ENCODE measurements at regions not wholly inside any gene's neighbourhood (a gene's known extent, or its start where the extent isn't known, plus 50 kb on each side); places are given as distances from the start of the nearest gene placed in this dataset.
"Not testable (repeated sequence)": the region's sequence is repeated elsewhere in the genome, so short reads cannot be mapped to it uniquely, and the experiment has no call there.

DNA sequence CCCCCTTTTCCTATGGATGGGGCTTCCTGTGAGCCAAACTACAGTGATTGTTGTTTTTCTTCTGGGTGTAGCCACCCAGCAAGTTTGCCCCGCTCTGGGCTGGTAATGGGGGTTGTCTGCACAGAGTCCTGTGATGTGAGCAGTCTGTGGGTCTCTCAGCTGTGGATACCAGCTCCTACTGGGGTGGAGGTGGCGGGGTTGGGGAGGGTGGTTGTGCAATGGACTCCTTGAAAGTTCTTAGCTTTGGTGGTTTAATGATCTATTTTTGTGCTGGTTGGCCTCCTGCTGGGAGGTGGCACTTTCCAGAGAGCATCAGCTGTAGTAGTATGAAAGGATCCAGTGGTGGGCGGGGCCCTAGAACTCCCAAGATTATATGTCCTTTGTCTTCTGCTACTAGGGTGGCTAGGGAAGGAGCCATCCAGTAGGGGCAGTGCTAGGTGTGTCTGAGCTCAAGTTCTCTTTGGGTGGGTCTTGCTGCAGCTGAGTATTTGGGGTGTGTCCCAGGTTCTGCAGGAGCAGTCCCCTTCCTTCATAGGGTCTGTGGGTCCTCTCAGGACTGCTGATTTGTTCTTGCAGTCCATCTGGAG, 275.6 kb upstream of the PAPPA start:
- DNase-seq (ENCODE audit: low read depth) = no peak

DNA sequence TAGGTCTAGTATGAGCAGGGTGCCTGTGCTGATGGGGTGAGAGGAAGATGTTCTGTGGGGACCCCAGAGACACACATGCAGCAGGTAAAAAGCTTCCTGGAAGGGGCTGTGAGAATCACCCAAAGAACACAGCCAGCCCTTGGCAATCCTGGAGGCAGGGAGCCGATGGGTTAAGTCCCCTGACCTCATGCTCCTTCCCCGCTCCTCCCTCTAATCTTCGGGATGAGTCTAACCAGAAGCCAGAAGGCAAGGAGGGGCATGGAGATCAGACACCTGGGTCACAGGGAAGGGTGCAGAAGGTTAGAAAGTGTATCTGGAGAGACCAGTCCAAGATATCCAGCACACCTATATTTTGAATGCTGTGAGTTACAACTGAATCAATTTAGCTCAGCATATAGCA, 274.1 kb upstream of the PAPPA start:
- no peak for DNase-seq (ENCODE audit: low read depth)

DNA sequence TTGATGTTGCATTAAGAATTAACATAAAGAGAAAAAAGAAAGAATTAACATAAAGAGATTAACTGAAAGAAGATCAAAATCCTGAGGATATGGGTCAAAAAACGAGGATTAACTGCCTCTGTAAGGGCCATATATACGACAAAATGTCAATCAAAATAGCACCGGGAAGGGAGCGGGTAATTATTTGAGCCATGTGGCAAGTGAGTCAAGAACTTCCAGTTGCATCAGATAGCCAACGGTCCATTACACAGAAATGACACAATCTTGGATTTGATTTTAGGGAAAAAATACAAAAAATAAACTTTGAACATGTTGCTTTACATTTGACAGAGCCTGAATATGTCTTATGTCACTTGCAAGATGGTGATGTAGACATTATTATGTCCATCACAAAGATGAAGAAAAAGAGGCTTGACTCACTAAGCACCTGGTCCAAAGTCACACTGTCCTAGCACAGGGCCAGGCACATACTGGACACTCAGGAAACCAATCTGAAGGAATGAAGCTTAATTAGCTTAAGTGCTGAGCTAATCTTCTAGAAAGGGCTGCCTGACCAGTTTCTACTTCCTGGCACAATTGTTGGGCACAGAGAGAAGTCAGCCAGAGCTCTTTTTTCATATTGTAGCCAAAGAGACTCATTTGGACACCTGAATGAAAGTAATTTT, 273.2 kb upstream of the PAPPA start:
- no peak for DNase-seq (ENCODE audit: low read depth)

DNA sequence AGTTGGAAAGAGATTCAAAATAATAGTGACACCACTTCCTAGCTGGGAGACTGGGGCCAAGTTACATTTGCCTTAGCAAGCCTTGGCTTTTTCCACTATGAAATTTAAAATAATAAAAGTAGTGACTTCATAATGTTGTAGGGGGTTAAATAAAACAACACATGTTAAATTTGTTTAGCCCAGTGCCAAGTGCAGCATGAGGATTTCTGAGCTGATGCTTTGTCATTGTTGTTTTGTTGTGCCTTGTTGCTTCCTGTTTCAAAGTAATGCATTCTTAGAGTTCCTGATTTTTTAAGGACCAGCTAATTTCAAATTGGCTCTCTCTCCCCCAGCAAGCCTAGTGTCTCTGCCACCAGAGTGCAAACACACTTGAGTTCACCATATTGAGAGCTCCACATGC, 270.7 kb upstream of the PAPPA start:
- peak; percentile 43 for DNase-seq (ENCODE audit: low read depth)

DNA sequence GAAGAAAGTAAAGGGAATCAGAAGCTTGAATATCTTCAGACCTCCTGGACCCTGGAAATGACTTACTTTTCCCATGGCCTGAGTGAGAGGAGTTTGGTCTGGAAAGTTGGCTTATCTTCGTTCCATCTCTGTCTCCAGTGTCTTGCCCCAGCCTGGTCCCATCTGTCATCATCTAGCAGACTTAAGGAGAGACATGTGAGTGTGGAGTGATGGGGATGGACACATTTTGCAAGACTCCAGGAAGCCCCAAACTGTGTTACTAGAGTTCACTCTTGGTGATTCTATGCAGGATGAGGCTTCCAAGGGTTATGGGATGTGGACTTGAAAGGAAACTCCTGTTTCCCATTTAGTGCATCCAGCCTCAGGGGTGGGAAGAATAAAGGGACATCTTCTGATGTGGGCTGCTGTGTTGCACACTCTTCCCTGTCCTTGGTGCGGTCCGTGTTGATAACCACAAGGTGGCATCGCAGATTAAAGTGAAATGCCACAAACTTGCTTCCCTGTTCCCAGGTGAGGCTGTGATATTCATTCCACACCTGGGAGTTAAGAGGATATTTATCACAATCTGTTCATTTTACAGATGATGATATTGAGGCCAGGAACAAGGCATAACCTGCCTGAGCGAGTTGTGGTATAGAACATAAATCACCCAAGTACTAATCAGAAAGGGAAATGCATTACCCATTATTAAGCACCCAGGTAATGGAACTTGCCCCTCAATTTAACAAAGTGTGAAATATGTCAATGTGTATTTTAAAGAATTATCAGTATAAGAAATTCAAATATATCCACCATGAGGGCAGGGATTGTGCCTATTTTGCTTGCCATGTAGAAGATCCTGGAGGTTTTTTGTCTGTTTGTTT, 269.9 kb upstream of the PAPPA start:
- DNase-seq (ENCODE audit: low read depth) = peak; percentile 64

DNA sequence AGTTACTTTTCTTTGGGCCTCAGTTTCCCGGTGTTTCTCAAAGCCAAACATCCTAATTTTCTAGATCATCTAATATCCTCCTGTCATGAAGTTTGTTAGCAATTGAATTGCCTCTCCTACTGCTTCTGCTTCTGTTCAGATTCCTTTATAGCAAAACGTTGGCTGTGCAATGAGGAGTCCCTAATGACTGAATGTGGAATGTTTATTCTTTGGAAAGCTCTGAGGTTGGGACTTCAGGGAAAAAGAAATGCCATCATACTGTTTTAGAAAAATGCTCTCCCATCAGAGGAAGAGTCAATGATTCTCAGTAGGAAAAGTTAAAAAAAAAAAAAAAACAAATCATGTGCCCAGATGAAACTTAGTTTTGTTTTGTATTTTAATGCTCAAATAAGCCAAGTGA, 268.7 kb upstream of the PAPPA start:
- DNase-seq (ENCODE audit: low read depth) = no peak

DNA sequence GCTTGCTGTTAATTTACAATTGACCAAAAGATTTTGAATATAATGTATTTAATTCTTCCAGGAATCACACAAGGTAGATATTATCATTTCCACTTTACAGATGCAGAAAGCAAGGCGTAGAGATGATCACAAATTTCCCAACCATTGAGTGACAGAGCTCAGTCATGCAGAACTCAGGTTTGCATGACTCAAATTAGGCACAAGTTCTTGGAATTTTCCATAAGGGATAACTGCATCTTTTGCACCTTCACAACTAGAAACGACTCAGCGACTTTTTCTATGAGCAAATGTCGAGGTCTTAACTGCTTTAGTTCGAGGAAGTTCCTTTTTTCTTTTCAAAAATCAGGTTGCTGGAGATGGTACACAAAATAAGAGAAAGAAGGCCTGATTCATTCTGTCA, 265.5 kb upstream of the PAPPA start:
- no peak for DNase-seq (ENCODE audit: low read depth)

DNA sequence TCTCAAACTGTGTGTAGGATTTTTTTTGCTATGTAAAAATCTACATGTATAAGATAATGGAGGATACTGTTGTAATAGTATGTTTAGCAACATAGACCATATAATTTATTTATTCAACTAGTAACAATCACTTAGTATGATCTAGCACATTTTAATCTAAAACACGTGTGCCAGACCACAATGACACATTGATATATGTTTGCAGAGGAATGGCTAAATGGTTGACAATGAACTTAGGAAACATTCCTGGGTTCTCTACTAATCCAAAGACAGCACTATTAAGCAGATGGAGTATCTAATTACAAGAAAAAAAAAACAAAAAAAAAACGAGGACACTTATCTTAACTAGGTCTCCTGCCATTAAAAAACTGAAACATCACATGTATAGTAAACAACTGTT, 261.7 kb upstream of the PAPPA start:
- DNase-seq (ENCODE audit: low read depth) = peak; percentile 77

DNA sequence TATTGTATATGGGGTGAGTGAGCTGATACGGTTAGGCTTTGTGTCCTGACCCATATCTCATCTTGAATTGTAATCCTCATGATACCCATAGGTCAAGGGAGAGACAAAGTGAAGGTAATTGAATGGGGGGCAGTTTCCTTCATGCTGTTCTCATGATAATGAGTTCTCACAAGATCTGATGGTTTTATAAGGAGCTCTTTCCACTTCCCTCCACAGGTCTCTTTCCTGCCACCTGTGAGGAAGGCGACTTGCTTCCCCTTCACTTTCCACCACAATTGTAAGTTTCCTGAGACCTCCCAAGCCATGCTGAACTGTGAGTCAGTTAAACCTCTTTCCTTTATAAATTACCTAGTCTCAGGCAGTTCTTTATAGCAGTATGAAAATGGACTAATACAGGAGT, 255.1 kb upstream of the PAPPA start:
- DNase-seq (ENCODE audit: low read depth) = not testable (repeated sequence)

DNA sequence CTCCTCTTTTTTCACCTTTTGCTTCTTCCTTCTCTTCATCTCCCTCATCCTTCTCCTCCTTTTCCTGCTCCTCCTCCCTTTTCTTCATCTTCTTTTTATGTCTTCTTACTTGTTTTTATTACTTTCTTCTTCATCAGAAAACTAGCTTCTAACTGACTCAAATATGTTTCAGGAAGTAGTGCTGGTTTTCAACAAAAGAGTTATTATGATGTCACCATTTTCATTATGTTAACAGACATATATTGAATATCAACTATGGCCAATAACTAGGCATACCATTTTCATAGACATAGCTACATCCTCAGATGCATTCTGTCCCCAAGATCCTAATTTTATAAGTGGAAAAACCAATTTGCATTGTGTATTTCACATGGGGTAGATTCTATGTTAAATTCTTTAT, 252.9 kb upstream of the PAPPA start:
- DNase-seq (ENCODE audit: low read depth) = no peak

DNA sequence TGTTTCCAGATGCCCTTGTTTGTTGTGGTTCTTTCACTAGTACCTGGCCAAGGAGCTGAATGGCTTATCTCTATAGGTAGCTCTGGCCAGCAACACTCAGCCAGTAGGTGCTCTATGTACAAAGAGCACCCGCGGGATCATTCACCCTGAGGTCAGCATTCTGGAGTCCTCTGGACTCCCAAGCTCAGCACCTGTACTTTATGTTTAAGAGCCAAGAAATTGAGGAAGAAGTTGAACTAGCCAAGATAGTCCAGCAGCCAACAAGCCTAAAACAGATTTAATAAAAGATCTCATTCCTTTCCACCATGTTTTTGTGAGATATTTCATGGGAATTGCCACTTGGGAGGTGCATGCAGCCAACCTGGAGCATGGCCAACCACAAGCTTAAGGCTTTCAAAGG, 242.6 kb upstream of the PAPPA start:
- DNase-seq (ENCODE audit: low read depth) = no peak

DNA sequence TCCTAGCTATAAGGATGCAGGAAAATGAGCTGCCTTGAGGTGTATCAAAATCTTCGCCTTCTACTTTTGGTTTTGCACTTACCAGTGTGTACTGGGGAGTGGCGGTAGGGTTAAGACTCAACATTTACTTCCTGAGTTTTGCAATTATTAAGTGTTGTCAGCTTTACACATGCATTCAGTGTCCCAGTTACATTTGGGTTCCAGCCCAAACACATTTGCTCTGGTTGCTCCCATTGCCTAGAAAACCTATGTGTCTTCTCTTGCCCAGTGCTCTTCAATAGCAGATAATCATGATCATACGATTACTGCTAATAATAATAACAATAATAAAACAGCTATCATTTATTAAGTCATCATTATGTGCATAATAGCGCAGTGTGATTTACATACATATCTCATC, 241.5 kb upstream of the PAPPA start:
- no peak for DNase-seq (ENCODE audit: low read depth)

DNA sequence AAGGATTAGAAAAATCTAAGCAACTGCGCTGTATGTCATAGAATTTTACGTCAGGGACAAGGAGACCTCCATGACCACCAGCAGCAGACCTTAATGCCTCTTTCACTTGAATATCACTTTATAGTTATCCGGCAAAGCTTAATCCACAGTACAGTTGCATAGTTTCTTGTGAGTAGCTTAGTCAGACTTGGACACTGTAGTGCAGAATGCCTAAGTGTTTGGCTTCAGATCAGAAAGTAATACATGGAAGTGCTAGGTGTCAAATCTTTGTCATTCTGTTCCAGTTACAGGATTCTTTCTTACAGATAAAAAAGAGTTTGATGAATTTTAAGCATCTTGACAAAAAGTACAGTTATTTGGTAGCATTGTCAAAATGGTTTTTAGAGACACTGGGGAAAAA, 239.9 kb upstream of the PAPPA start:
- no peak for DNase-seq (ENCODE audit: low read depth)

DNA sequence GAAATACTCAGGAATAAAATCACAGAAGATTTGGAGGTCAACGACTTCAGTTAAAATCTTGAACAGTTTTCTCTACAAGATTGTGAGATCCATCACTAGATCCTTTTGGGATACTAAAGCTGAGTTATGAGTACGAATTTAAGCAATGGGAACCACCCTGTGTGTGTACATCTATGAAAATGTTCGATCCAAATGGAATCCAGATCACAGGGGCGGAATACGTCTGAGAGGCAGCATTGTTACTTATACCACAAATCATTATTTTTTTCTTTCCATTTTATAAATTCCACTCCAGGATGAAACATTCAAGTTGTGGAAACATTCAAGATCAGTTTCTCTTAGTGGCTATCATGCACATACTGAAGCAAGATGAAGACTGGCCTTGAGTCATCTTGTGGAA, 239.3 kb upstream of the PAPPA start:
- DNase-seq (ENCODE audit: low read depth) = no peak

DNA sequence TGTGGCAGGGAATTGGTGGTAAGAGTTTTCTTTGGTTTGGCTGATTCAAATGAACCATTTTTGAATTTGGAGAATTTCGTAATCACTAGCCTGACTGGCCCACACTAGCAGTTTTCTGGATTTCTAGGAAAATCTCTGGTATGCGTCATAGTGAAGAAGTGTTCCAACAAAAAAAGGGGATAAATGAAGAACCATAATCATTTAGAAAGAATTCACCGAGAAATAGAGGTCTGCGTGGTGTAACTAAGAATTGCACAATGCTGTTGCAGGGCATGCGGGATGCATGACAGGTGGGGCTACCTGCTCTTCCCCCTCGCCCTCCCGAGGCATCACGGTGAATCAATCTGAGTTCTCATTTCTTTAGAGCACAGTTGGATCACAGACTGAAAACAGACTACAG, 232.3 kb upstream of the PAPPA start:
- DNase-seq (ENCODE audit: low read depth) = peak; percentile 31

DNA sequence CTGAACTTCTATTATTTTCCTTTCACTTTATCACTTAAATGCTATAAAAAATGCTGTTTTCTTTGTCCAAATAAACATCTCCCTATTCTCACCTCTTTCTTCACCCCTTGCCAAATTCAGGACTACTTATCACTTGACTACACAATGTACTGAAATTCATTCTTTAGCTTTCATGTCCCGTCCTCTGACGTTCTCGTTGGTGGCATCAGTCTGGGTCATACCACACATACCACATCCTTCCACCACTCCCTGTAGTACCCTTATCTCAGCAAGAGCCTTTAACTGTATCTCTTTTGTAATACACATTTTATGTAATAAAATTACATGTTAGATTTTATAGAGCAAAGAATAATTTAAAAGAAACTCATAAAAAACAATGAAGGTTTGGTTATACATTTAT, 231.1 kb upstream of the PAPPA start:
- no peak for DNase-seq (ENCODE audit: low read depth)

DNA sequence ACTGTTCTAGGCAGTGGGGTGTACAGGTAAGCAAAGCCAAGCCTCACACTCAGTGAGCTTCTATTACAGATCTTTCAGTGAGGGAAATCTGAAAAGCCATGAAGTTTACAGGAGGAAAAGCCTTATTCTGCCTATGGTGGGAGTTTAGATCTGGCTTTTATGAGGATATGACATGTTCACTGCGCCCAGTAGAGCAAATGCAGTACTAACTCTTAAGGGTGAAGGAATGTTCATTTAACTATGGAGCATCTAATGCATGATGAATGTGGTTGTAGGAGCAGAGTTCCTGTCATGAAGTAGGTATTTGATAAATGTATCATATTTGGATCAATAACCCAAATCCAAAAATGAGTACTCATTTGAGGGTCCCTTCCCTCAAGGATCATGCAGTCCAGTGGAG, 230.2 kb upstream of the PAPPA start:
- peak; percentile 7 for DNase-seq (ENCODE audit: low read depth)

DNA sequence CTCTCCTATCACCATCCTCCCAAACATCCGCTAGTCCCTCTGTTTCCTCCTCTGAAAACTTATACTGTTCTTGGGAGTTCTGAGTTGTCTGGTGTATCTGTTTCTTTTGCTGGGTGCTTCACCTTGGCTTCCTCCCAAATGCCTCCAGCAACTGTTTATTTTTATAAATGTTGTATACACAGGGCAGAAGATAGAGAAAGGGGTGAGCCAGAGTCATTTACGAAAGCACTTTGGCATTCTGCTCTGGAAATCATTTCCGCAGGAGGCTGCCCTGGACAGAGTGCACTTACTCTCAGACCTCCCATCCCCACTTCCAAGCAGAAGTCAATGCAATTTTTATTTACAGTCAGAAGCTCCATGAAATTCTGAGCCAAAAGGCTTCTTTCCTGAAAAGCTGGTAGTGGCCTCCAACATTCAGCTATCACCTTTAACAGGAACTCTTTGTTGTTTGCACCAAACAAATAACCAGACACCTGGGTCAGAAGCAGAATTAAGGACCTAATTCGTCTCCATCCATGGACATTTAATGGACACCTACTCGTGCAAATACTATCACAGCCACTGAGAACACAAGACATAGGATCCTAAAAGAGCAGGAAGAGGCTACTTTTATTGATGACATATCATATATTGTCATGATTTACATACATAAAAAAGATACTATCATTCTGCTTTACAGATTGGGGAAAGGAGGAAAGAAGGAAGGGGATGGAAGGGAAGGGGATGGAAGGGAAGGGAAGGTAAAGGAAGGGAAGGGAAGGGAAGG, 229.5 kb upstream of the PAPPA start:
- DNase-seq (ENCODE audit: low read depth) = peak; percentile 96

DNA sequence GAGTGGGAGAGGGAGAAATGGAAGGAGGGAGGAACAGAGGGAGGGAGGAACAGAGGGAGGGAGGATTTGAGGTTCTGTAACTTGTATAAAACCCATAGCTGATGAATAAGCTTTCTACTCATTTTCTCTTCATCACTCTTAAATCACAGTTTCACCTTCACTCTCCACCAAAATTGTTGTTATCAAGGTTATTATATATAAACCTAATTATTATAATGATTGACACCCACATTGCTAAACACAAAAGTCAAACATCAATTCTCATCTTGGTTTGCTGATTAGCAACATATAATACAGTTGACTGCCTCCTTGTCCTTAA, 229.0 kb upstream of the PAPPA start:
- no peak for DNase-seq (ENCODE audit: low read depth)

DNA sequence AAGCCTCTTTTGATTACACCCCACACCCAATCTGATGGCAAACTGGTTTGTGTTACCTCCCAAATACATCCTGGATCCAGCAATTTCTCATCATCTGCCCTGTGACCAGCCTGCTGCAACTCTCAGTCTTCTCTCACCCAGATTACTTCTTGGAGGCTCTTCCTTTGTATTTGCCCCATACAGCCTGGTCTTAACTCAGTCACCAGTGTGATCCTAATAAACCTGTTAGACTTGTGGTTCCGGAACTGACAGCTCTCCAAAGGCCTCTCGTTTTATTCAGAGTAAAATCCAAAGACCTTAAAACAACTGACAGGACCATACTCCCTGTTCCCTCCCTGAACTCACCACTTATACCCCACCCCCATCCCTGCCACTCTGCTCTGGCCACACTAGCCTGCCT, 228.2 kb upstream of the PAPPA start:
- no peak for DNase-seq (ENCODE audit: low read depth)

DNA sequence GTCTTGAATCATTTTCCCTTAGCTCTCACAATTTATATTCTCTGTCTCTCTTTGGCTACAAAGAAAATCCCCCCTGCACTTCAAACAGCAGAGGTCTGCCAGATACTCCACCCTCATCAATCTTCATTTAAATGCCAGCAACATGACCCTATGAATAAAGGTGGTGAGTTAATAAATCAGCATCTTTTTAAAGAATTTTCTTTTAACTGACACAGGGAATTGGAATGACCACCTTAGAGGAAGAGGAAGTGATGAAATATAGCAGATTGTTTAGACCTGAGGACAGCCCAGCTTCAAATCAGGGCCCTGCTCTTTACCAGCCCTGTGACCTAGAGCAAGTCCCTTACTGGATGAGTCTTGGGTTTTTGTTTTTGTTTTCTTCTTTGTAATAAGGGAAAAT, 223.1 kb upstream of the PAPPA start:
- DNase-seq (ENCODE audit: low read depth) = peak; percentile 44

DNA sequence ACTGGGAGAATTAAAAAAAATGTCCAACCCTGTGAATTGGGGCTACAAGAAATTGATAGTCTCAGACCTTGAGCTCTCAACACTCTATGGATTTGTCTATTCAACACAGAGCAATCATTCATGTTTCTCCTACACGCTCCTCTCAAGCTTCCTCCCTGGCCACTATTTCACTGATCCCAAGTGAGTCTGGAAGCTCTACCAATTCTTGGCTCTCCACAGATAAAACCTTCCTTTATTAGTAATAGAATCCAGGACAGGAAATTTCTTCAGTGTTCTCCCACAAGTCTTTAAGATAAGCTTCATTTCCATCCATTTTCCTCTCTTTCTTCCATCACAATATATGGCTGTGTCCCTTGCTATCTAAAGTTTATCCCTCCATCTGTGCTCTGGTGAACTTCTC, 215.1 kb upstream of the PAPPA start:
- no peak for DNase-seq (ENCODE audit: low read depth)
